GM12875 (cell line): ENCODE measurements at regions not wholly inside any gene's neighbourhood (a gene's known extent, or its start where the extent isn't known, plus 50 kb on each side); places are given as distances from the start of the nearest gene placed in this dataset.

Experiments used
- H3K4me3 ChIP-seq: one replicate; pipeline ENCODE4 v1.5.1; 2011; ENCODE audit warnings: low read depth, low read length, control low read depth
- CTCF ChIP-seq: IDR thresholded peaks from 2 replicates; pipeline ENCODE4 v1.5.1; 2011; ENCODE audit warnings: low read depth, mild to moderate bottlenecking, control low read depth, inconsistent platforms, low read length, moderate library complexity, borderline replicate concordance; ENCODE audit not compliant: insufficient read depth

- no peak overlapping the region for H3K4me3 ChIP-seq
- no peak for TF ChIP-seq CTCF
Observed at GRCh38 chr15:54854667-54855066, 342.1 kb downstream of the RSL24D1 start.

- H3K4me3 ChIP-seq = no peak overlapping the region
- TF ChIP-seq CTCF = no peak
Observed at GRCh38 chr15:54850101-54850500, 346.6 kb downstream of the RSL24D1 start.

GRCh38 chr15:54843006-54843405, 353.7 kb downstream of the RSL24D1 start:
- H3K4me3 ChIP-seq = no peak overlapping the region
- no peak for TF ChIP-seq CTCF

GRCh38 chr15:54841701-54842305, 354.9 kb downstream of the RSL24D1 start:
- no peak for TF ChIP-seq CTCF
- no peak overlapping the region for H3K4me3 ChIP-seq

- no peak for TF ChIP-seq CTCF
- H3K4me3 ChIP-seq = no peak overlapping the region
Observed at GRCh38 chr15:54840621-54841398, 355.9 kb downstream of the RSL24D1 start.

GRCh38 chr15:54839379-54839778, 357.4 kb downstream of the RSL24D1 start:
- no peak for TF ChIP-seq CTCF
- no peak overlapping the region for H3K4me3 ChIP-seq
